ENCODE measurements at regions not wholly inside any gene's neighbourhood (a gene's known extent, or its start where the extent isn't known, plus 50 kb on each side); places are given as distances from the start of the nearest gene placed in this dataset.

GRCh38 chr9:26262421-26263107 is 584.3 kb upstream of the TUSC1 start:
- WGBS, 2 donors, result 46 to 58% methylated on average over 1 of the region's 1 CpG
- TF ChIP-seq POLR2A (IDR thresholded peaks at IDR 0.05) (no peak), CTCF (IDR thresholded peaks at IDR 0.05) (no peak)
- H3K4me3 ChIP-seq, result no peak overlapping the region

DNA sequence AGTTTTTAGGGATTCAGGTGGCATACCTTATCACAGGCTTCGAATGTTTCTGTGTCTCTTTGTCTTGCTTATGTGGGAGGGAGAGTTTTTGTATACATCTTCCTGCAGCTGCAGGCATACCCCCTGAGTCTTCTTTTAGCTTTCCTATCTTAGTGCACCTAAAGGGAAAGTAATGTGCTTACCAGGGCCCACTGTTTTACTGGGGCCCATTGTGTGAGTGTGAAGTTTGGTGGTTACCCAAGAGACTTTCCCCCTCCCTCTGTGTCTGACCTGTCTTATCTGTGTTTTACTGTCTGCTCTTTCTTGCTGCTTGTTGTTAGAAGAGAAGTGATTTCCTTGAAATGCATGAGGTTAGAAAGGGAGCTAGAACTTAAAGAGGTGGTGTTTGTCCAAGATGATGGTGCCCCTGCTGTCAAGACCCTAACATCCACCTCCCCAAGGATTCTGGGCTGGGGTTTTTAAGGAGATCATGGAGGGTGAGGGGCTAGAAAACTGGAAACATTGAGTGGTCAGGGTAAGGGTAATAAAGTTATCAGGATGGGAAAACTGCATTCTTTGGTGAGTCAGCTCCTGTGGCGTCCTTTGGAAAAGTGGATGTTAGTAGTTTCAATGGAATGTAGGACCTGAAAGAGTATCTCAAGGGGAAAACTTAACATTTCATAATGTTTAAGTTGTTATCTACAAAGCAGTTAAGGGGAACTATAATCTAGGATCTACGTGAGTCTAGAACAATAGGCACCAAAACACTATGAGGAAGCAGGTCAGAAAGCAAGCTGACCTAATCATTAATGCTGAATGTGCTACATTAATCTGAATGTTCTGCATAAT is 583.5 kb upstream of the TUSC1 start:
- WGBS, 2 donors, result 46 to 48% methylated on average over 3 of the region's 3 CpGs
- Histone ChIP-seq H3K27me3 (no peaks in the 10 kb centered on the region), H3K9me3 (no peaks in the 10 kb centered on the region), H3K36me3 (replicated peaks in 1 of 2; ENCODE audit: insufficient read depth in 1 of 2, low read depth in 2 of 2) (no peaks in the 10 kb centered on the region), H3K4me1 (no peaks in the 10 kb centered on the region), H3K27ac (no peak overlapping the region), H3K4me3 (no peak overlapping the region)
- TF ChIP-seq POLR2A (IDR thresholded peaks at IDR 0.05), result no peak
- TF ChIP-seq CTCF (IDR thresholded peaks at IDR 0.05), result no peak
- ATAC-seq, result no peak
- no peak for DNase-seq
- intact Hi-C loops (cut with DNase I), result no loop called here

More at GRCh38 chr9:26262421-26263107, 584.3 kb upstream of the TUSC1 start:
- H3K9me3 ChIP-seq, result no peaks in the 10 kb centered on the region
- H3K27me3 ChIP-seq, result no peaks in the 10 kb centered on the region
- DNase-seq (no peak), ATAC-seq (no peak)
- H3K36me3 ChIP-seq (replicated peaks in 1 of 2; ENCODE audit: insufficient read depth in 1 of 2, low read depth in 2 of 2), result no peaks in the 10 kb centered on the region
- H3K4me1 ChIP-seq, result no peaks in the 10 kb centered on the region
- intact Hi-C loops (cut with DNase I), result no loop called here
- H3K27ac ChIP-seq, result no peak overlapping the region

DNA sequence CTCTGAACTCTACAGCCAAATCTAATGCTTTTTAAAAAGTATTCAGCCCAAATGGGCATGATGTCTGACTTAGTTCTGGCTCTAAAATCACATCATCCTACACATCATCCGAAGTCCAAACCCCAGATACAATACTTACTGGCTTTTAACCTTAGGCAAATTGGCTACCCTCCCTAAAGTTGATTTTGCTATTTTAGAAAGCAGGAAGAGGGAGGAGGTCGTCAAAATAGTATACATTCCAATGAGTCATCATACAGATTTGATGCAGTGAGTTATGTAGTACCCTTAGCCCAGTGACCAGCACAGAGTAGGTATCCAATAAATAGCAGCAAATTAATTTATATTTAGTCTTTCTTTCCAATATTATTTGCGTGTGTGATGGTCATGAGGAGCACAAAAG is 582.0 kb upstream of the TUSC1 start:
- H3K27me3 ChIP-seq, result no peaks in the 10 kb centered on the region
- no peak overlapping the region for H3K27ac ChIP-seq
- 35 to 48% methylated on average over 3 of the region's 3 CpGs for WGBS, 2 donors
- intact Hi-C loops (cut with DNase I), result no loop called here
- no peak overlapping the region for H3K4me3 ChIP-seq
- no peaks in the 10 kb centered on the region for H3K4me1 ChIP-seq
- H3K36me3 ChIP-seq (replicated peaks in 1 of 2; ENCODE audit: insufficient read depth in 1 of 2, low read depth in 2 of 2), result no peaks in the 10 kb centered on the region
- TF ChIP-seq CTCF (IDR thresholded peaks at IDR 0.05) (no peak), POLR2A (IDR thresholded peaks at IDR 0.05) (no peak)
- no peaks in the 10 kb centered on the region for H3K9me3 ChIP-seq
- DNase-seq (no peak), ATAC-seq (no peak)

- no peak for DNase-seq
- no peaks in the 10 kb centered on the region for H3K4me1 ChIP-seq
- H3K4me3 ChIP-seq, result no peak overlapping the region
- intact Hi-C loops (cut with DNase I), result no loop called here
- H3K27me3 ChIP-seq, result no peaks in the 10 kb centered on the region
- no peak overlapping the region for H3K27ac ChIP-seq
- no peaks in the 10 kb centered on the region for H3K9me3 ChIP-seq
- WGBS, 2 donors, result 87 to 88% methylated on average over 1 of the region's 1 CpG
- TF ChIP-seq CTCF (IDR thresholded peaks at IDR 0.05) (no peak), POLR2A (IDR thresholded peaks at IDR 0.05) (no peak)
- no peaks in the 10 kb centered on the region for H3K36me3 ChIP-seq (replicated peaks in 1 of 2; ENCODE audit: insufficient read depth in 1 of 2, low read depth in 2 of 2)
- no peak for ATAC-seq
Observed at GRCh38 chr9:26247861-26248260, 569.6 kb upstream of the TUSC1 start.

Measured in body of pancreas (tissue), 4 donors.